A549 (cell line): ENCODE measurements at regions not wholly inside any gene's neighbourhood (a gene's known extent, or its start where the extent isn't known, plus 50 kb on each side); places are given as distances from the start of the nearest gene placed in this dataset.

Experiments
- ATAC-seq, 2 experiments: fragments of 200-7000 bp in 1 of 2; fragments of >200 bp in 1 of 2; cut with Nextera tagmentation in 1 of 2; cut with Tn5 transposase in 1 of 2; 3 replicates each; pipeline versions ENCODE4 v1.8.0 to v1.9.1; 2018 to 2020; ENCODE audit warnings: mild to moderate bottlenecking in 1 of 2, moderate library complexity in 1 of 2
- CTCF ChIA-PET: fragments of 300-600 bp; sonication (Branson Sonifier 250); formaldehyde crosslinking; extraction: SDS; loops from one replicate; lab custom pipeline; 2021; ENCODE audit warnings: antibody characterized with exemption, inconsistent platforms; lab: Yijun Ruan, JAX
- POLR2A ChIA-PET: fragments of 350-600 bp; formaldehyde crosslinking; extraction: SDS; loops from one replicate; lab custom pipeline; 2021; ENCODE audit warnings: antibody characterized with exemption, inconsistent platforms; lab: Yijun Ruan, JAX
- DNase-seq, 2 experiments: peaks; one replicate each; pipeline versions ENCODE4 v3.0.0 to v3.0.0-alpha.2; 2011 to 2016; ENCODE audit warnings: low read depth in 1 of 2, low spot score in 1 of 2
- FAIRE-seq: peaks from 2 replicates; lab custom pipeline; 2011; peaks lifted over from hg19 to GRCh38; lab: Jason Lieb, UNC
- H3K27ac ChIP-seq, 2 experiments: fragments of >200 bp; sonication (Bioruptor Twin); formaldehyde crosslinking; 3 replicates each; pipeline ENCODE4 v1.5.1; 2016 to 2017
- H3K4me1 ChIP-seq: fragments of >200 bp; sonication (Bioruptor Twin); formaldehyde crosslinking; 3 replicates; pipeline ENCODE4 v1.6.1; 2016
- H3K4me2 ChIP-seq: fragments of >200 bp; sonication (Bioruptor Twin); formaldehyde crosslinking; 3 replicates; pipeline ENCODE4 v1.6.1; 2016
- H3K4me3 ChIP-seq: fragments of >200 bp; sonication (Bioruptor Twin); formaldehyde crosslinking; 3 replicates; pipeline ENCODE4 v1.5.1; 2016
- H3K9me3 ChIP-seq: fragments of >200 bp; sonication (Bioruptor Twin); formaldehyde crosslinking; 3 replicates; pipeline ENCODE4 v1.6.1; 2016
- CEBPB ChIP-seq, 2 experiments: fragments of >200 bp in 1 of 2; sonication (Bioruptor Twin) in 1 of 2; formaldehyde crosslinking in 1 of 2; IDR thresholded peaks; 2 replicates each; pipeline ENCODE4 v1.6.1; 2012 to 2016
- CTCF ChIP-seq: fragments of >200 bp; sonication (Bioruptor Twin); formaldehyde crosslinking; IDR thresholded peaks from 3 replicates; pipeline ENCODE4 v1.5.1; 2016
- EHF ChIP-seq: fragments of 250-450 bp; sonication (Bioruptor Pico); IDR thresholded peaks from 2 replicates; pipeline ENCODE4 v1.5.0; 2020; ENCODE audit warnings: mild to moderate bottlenecking
- EHMT2 ChIP-seq: fragments of 200-600 bp; sonication (generic); IDR thresholded peaks from 2 replicates; pipeline ENCODE4 v1.6.1; 2016; ENCODE audit warnings: antibody characterized with exemption, low read depth, mild to moderate bottlenecking, moderate library complexity
- GATA3 ChIP-seq: IDR thresholded peaks from 2 replicates; pipeline ENCODE4 v1.6.1; 2012; ENCODE audit warnings: borderline replicate concordance
- HDAC2 ChIP-seq: fragments of 200-600 bp; sonication (generic); IDR thresholded peaks from 2 replicates; pipeline ENCODE4 v1.6.1; 2016
- KDM1A ChIP-seq: fragments of 200-600 bp; sonication (generic); IDR thresholded peaks from 2 replicates; pipeline ENCODE4 v1.6.1; 2016; ENCODE audit warnings: low read depth, mild to moderate bottlenecking
- MAFK ChIP-seq: fragments of 450-650 bp; IDR thresholded peaks from 2 replicates; pipeline ENCODE4 v1.6.1; 2014; ENCODE audit not compliant: partially characterized antibody
- MAZ ChIP-seq: fragments of 150-350 bp; IDR thresholded peaks from 2 replicates; pipeline ENCODE4 v1.6.1; 2014; ENCODE audit warnings: antibody characterized with exemption, low read depth, low read length, borderline replicate concordance
- PHF8 ChIP-seq: fragments of 200-600 bp; sonication (generic); IDR thresholded peaks from 2 replicates; pipeline ENCODE4 v1.6.1; 2016; ENCODE audit warnings: low read depth, mild to moderate bottlenecking, antibody characterized with exemption, moderate library complexity, borderline replicate concordance
- POLR2AphosphoS2 ChIP-seq: conservative IDR thresholded peaks from 2 replicates; pipeline ENCODE4 v1.6.1; 2012; ENCODE audit warnings: low read length, improper control_type of control experiment, inconsistent platforms
- RAD21 ChIP-seq, 2 experiments: fragments of >200 bp in 1 of 2; sonication (Bioruptor Twin) in 1 of 2; formaldehyde crosslinking in 1 of 2; IDR thresholded peaks in 1 of 2; conservative IDR thresholded peaks in 1 of 2; 2 replicates in 1 of 2; 3 replicates in 1 of 2; pipeline ENCODE4 v1.6.1; 2012 to 2018; ENCODE audit warnings: inconsistent platforms in 1 of 2
- RARB ChIP-seq: fragments of 250-450 bp; sonication (Bioruptor Pico); IDR thresholded peaks from 2 replicates; pipeline ENCODE4 v1.8.0; 2021; ENCODE audit warnings: mild to moderate bottlenecking, moderate library complexity
- REST ChIP-seq: fragments of 200-600 bp; sonication (generic); IDR thresholded peaks from 2 replicates; pipeline ENCODE4 v1.6.1; 2016; ENCODE audit warnings: antibody characterized with exemption, mild to moderate bottlenecking, moderate library complexity
- RFX5 ChIP-seq: fragments of 450-650 bp; IDR thresholded peaks from 2 replicates; pipeline ENCODE4 v1.7.1; 2014; ENCODE audit warnings: antibody characterized with exemption, mild to moderate bottlenecking, moderate library complexity
- RNF2 ChIP-seq: fragments of 200-600 bp; sonication (generic); IDR thresholded peaks from 2 replicates; pipeline ENCODE4 v1.6.1; 2016; ENCODE audit warnings: low read depth, mild to moderate bottlenecking, antibody characterized with exemption, moderate library complexity, borderline replicate concordance
- TFCP2L1 ChIP-seq: fragments of 250-450 bp; sonication (Bioruptor Pico); IDR thresholded peaks from 2 replicates; pipeline ENCODE4 v1.5.0; 2021; ENCODE audit warnings: mild to moderate bottlenecking
- ZFP36 ChIP-seq: fragments of 450-650 bp; IDR thresholded peaks from 2 replicates; pipeline ENCODE4 v1.6.1; 2014; ENCODE audit warnings: borderline replicate concordance; ENCODE audit not compliant: partially characterized antibody
- ZSCAN20 ChIP-seq: fragments of 250-450 bp; sonication (Bioruptor Pico); IDR thresholded peaks from 2 replicates; pipeline ENCODE4 v1.8.0; 2022; ENCODE audit warnings: mild to moderate bottlenecking, moderate library complexity
- WGBS: methylation state at CpG from one replicate; pipeline ENCODE4 v1.1.6; 2017; ENCODE audit errors: missing lambda C conversion rate; 5-methylcytosine and 5-hydroxymethylcytosine counted together
- TF ChIP-seq, protein P1 (sequence below): fragments of 150-350 bp; IDR thresholded peaks from 2 replicates; pipeline ENCODE4 v1.6.1; 2014; ENCODE audit warnings: low read depth, mild to moderate bottlenecking, low read length
- TF ChIP-seq, protein P2 (sequence below): IDR thresholded peaks from 2 replicates; pipeline ENCODE4 v1.6.1; 2012

- Histone ChIP-seq H3K4me2 (no peak overlapping the region), H3K9me3 (no peaks in the 10 kb centered on the region), H3K4me1 (0 out of 3 replicates have a peak, but pooled peaks cover 2% of the 10 kb centered on the region), H3K4me3 (no peak overlapping the region), H3K27ac (no peak overlapping the region)
- FAIRE-seq: no peak
- no peak for DNase-seq
- WGBS: 39% methylated on average over 3 of the region's 3 CpGs
- POLR2A ChIA-PET: no interaction called here
- TF ChIP-seq RFX5 (no peak), RNF2 (no peak), HDAC2 (no peak), GATA3 (no peak), REST (no peak), KDM1A (no peak), POLR2AphosphoS2 (no peak), PHF8 (no peak), CEBPB (IDR thresholded peaks at IDR 0.05) (no peak), MAFK (no peak), ZSCAN20 (no peak), MAZ (no peak)
- TF ChIP-seq, protein P1, sequence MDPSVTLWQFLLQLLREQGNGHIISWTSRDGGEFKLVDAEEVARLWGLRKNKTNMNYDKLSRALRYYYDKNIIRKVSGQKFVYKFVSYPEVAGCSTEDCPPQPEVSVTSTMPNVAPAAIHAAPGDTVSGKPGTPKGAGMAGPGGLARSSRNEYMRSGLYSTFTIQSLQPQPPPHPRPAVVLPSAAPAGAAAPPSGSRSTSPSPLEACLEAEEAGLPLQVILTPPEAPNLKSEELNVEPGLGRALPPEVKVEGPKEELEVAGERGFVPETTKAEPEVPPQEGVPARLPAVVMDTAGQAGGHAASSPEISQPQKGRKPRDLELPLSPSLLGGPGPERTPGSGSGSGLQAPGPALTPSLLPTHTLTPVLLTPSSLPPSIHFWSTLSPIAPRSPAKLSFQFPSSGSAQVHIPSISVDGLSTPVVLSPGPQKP: no peak
- CTCF ChIA-PET: interaction anchor here (1.3 to 1.9 kb wide), 2 partner anchors 9 to 38 kb away, joined by 3 to 6 read pairs; no protein-coding TSS in a partner anchor
- no peak for ATAC-seq
Measured at GRCh38 chr12:68501226-68501625, 109.5 kb upstream of the RAP1B start.

- DNase-seq (no peak), ATAC-seq (no peak), FAIRE-seq (no peak)
- Histone ChIP-seq H3K9me3 (no peaks in the 10 kb centered on the region), H3K27ac (no peak overlapping the region), H3K4me1 (no peaks in the 10 kb centered on the region), H3K4me3 (no peak overlapping the region), H3K4me2 (no peak overlapping the region)
- WGBS: 7% methylated on average over 1 of the region's 1 CpG
- no peak for TF ChIP-seq ZFP36
- no peak for TF ChIP-seq PHF8
- TF ChIP-seq EHF: no peak
- no peak for TF ChIP-seq TFCP2L1
- no peak for TF ChIP-seq RARB (CRISPR knock-in tag)
- no peak for TF ChIP-seq POLR2AphosphoS2
- no peak for TF ChIP-seq CTCF
- TF ChIP-seq RAD21 (conservative IDR thresholded peaks at IDR 0.05 in 1 of 2, IDR thresholded peaks at IDR 0.05 in 1 of 2): no peak
- no peak for TF ChIP-seq EHMT2
- TF ChIP-seq, protein P2, sequence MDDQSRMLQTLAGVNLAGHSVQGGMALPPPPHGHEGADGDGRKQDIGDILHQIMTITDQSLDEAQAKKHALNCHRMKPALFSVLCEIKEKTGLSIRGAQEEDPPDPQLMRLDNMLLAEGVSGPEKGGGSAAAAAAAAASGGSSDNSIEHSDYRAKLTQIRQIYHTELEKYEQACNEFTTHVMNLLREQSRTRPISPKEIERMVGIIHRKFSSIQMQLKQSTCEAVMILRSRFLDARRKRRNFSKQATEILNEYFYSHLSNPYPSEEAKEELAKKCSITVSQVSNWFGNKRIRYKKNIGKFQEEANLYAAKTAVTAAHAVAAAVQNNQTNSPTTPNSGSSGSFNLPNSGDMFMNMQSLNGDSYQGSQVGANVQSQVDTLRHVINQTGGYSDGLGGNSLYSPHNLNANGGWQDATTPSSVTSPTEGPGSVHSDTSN: no peak
- no peak for TF ChIP-seq GATA3
- ChIA-PET POLR2A (no interaction called here), CTCF (no interaction called here)
Measured at GRCh38 chr12:68505970-68506369, 104.7 kb upstream of the RAP1B start.
